Thyroid gland (tissue), 4 donors: ENCODE measurements at regions not wholly inside any gene's neighbourhood (a gene's known extent, or its start where the extent isn't known, plus 50 kb on each side); places are given as distances from the start of the nearest gene placed in this dataset.

Experiments
- CTCF ChIP-seq, 6 experiments: fragments of 200-600 bp in 3 of 6; fragments of 450-650 bp in 3 of 6; sonication (generic) in 3 of 6; IDR thresholded peaks; one replicate each; pipeline ENCODE4 v1.5.1; 2016 to 2019; ENCODE audit warnings: antibody characterized with exemption in 6 of 6, mild to moderate bottlenecking in 2 of 6, inconsistent platforms in 1 of 6, moderate library complexity in 1 of 6
- POLR2A ChIP-seq, 2 donors: fragments of 450-650 bp; IDR thresholded peaks; one replicate each; pipeline ENCODE4 v1.6.1; 2017; ENCODE audit warnings: antibody characterized with exemption in 2 of 2, mild to moderate bottlenecking in 2 of 2, moderate library complexity in 1 of 2

- TF ChIP-seq CTCF (IDR thresholded peaks at IDR 0.05) (no peak), POLR2A (IDR thresholded peaks at IDR 0.05) (no peak)
Observed at GRCh38 chr1:47592296-47593012, 154.6 kb downstream of the FOXD2 start.
